HEK293T (cell line): ENCODE measurements at regions not wholly inside any gene's neighbourhood (a gene's known extent, or its start where the extent isn't known, plus 50 kb on each side); places are given as distances from the start of the nearest gene placed in this dataset.

Experiments
- ARNT ChIP-seq: fragments of 450-650 bp; IDR thresholded peaks from 2 replicates; pipeline ENCODE4 v1.6.1; 2017; ENCODE audit warnings: mild to moderate bottlenecking
- BHLHE40 ChIP-seq: fragments of 450-650 bp; IDR thresholded peaks from 2 replicates; pipeline ENCODE4 v1.6.1; 2016; ENCODE audit warnings: mild to moderate bottlenecking, moderate library complexity, borderline replicate concordance
- CTBP1 ChIP-seq: fragments of 450-650 bp; IDR thresholded peaks from 2 replicates; pipeline ENCODE4 v1.6.1; 2016; ENCODE audit warnings: borderline replicate concordance
- ELF4 ChIP-seq: fragments of 450-650 bp; IDR thresholded peaks from 2 replicates; pipeline ENCODE4 v1.6.1; 2017; ENCODE audit warnings: antibody characterized with exemption
- FOXA1 ChIP-seq: fragments of 450-650 bp; IDR thresholded peaks from 2 replicates; pipeline ENCODE4 v1.6.1; 2016; ENCODE audit warnings: mild to moderate bottlenecking
- FOXK2 ChIP-seq: fragments of 450-650 bp; IDR thresholded peaks from 2 replicates; pipeline ENCODE4 v1.6.1; 2016; ENCODE audit warnings: mild to moderate bottlenecking
- FOXM1 ChIP-seq: fragments of 450-650 bp; IDR thresholded peaks from 2 replicates; pipeline ENCODE4 v1.6.1; 2017; ENCODE audit warnings: mild to moderate bottlenecking, borderline replicate concordance
- NFRKB ChIP-seq: fragments of 450-650 bp; IDR thresholded peaks from 2 replicates; pipeline ENCODE4 v1.6.1; 2016; ENCODE audit warnings: mild to moderate bottlenecking, moderate library complexity
- SP1 ChIP-seq: fragments of 450-650 bp; IDR thresholded peaks from 2 replicates; pipeline ENCODE4 v1.6.1; 2017
- SUZ12 ChIP-seq: fragments of 450-650 bp; IDR thresholded peaks from 2 replicates; pipeline ENCODE4 v1.6.1; 2016; ENCODE audit warnings: mild to moderate bottlenecking
- TARDBP ChIP-seq: fragments of 450-650 bp; IDR thresholded peaks from 2 replicates; pipeline ENCODE4 v1.6.1; 2016
- ZNF384 ChIP-seq: fragments of 450-650 bp; IDR thresholded peaks from 2 replicates; pipeline ENCODE4 v1.6.1; 2016
- TF ChIP-seq, protein P1 (sequence below): fragments of 450-650 bp; IDR thresholded peaks from 2 replicates; pipeline ENCODE4 v1.6.1; 2016

DNA sequence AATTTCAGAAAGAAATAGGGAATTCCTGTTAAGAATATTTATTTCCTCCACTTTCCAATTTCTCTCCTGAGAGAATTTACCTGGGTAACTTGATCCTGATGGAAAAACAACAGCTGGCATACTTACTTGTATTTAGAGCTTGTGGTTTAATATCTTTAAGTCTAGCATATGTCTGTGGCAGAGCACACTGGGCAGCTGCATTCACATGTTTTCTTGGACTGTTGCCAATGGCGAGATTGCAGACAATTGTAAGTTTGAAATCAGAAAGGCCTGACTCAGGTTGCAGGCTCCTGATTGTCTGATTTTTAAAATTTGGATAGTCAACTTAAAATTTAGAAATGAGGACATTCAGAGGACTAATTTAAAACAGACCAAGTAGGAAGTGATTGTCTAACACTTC lies 66.9 kb downstream of the NHLRC3 start:
- TF ChIP-seq ELF4 (no peak), NFRKB (no peak), TARDBP (no peak), SP1 (no peak), ZNF384 (no peak), ARNT (no peak), BHLHE40 (no peak), FOXM1 (no peak), CTBP1 (no peak), FOXK2 (no peak), FOXA1 (no peak), SUZ12 (no peak)
- TF ChIP-seq, protein P1, sequence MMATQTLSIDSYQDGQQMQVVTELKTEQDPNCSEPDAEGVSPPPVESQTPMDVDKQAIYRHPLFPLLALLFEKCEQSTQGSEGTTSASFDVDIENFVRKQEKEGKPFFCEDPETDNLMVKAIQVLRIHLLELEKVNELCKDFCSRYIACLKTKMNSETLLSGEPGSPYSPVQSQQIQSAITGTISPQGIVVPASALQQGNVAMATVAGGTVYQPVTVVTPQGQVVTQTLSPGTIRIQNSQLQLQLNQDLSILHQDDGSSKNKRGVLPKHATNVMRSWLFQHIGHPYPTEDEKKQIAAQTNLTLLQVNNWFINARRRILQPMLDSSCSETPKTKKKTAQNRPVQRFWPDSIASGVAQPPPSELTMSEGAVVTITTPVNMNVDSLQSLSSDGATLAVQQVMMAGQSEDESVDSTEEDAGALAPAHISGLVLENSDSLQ, result no peak
